HL-60 (cell line): ENCODE measurements at regions not wholly inside any gene's neighbourhood (a gene's known extent, or its start where the extent isn't known, plus 50 kb on each side); places are given as distances from the start of the nearest gene placed in this dataset.

Source experiments
- CTCF ChIP-seq: IDR thresholded peaks from one replicate; pipeline ENCODE4 v1.5.1; 2011; ENCODE audit warnings: low read length, control low read depth, inconsistent platforms; ENCODE audit not compliant: insufficient read depth
- POLR2AphosphoS5 ChIP-seq: IDR thresholded peaks from 2 replicates; pipeline ENCODE4 v1.6.1; 2012; ENCODE audit warnings: low read depth
- SPI1 ChIP-seq: IDR thresholded peaks from 2 replicates; pipeline ENCODE4 v1.6.1; 2012; ENCODE audit warnings: low read depth, mild to moderate bottlenecking, borderline replicate concordance

GRCh38 chrX:39222346-39223113 lies 421.3 kb downstream of the MID1IP1 start:
- TF ChIP-seq CTCF (no peak), SPI1 (no peak), POLR2AphosphoS5 (no peak)
